WTC11 (cell line): ENCODE measurements at regions not wholly inside any gene's neighbourhood (a gene's known extent, or its start where the extent isn't known, plus 50 kb on each side); places are given as distances from the start of the nearest gene placed in this dataset.

ENCODE experiments used
- ATAC-seq: fragments of 200-7000 bp; cut with Tn5 transposase; 2 replicates; pipeline ENCODE4 v1.10.0; 2021; ENCODE audit warnings: mild to moderate bottlenecking, moderate library complexity
- CTCF ChIA-PET: fragments of 300-600 bp; sonication (Branson Sonifier 250); formaldehyde crosslinking; loops from one replicate; lab custom pipeline; 2021; ENCODE audit warnings: antibody characterized with exemption; lab: Charles Lee
- POLR2A ChIA-PET: fragments of 350-600 bp; sonication (Branson Sonifier 250); formaldehyde crosslinking; loops from one replicate; lab custom pipeline; 2021; ENCODE audit warnings: antibody characterized with exemption; lab: Charles Lee
- DNase-seq: peaks from one replicate; pipeline ENCODE4 v3.0.0; 2021; ENCODE audit warnings: low spot score
- H3K27ac Mint-ChIP-seq: 2 replicates; pipeline ENCODE4 v1.8.0; 2021; ENCODE audit warnings: mixed read lengths
- H3K27me3 Mint-ChIP-seq: 2 replicates; pipeline ENCODE4 v1.8.0; 2021; ENCODE audit warnings: low read depth, mild to moderate bottlenecking, moderate library complexity, mixed read lengths
- H3K36me3 Mint-ChIP-seq: 2 replicates; pipeline ENCODE4 v1.8.0; 2021; ENCODE audit warnings: mixed read lengths
- H3K4me1 Mint-ChIP-seq: 2 replicates; pipeline ENCODE4 v1.8.0; 2022; ENCODE audit warnings: mixed read lengths
- H3K4me3 Mint-ChIP-seq: 2 replicates; pipeline ENCODE4 v1.8.0; 2021; ENCODE audit warnings: mild to moderate bottlenecking, moderate library complexity, mixed read lengths
- H3K9me3 Mint-ChIP-seq: 2 replicates; pipeline ENCODE4 v1.8.0; 2021; ENCODE audit warnings: mixed read lengths
- AR ChIP-seq: fragments of 250-450 bp; sonication (Bioruptor Pico); IDR thresholded peaks from 2 replicates; pipeline ENCODE4 v1.9.0; 2021; ENCODE audit warnings: mild to moderate bottlenecking
- CBFB ChIP-seq: sonication (generic); formaldehyde crosslinking; IDR thresholded peaks from 2 replicates; pipeline ENCODE4 v1.8.1; 2022; ENCODE audit warnings: mild to moderate bottlenecking, low read depth, missing genetic modification reagents
- FOXJ3 ChIP-seq: sonication (generic); formaldehyde crosslinking; IDR thresholded peaks from 2 replicates; pipeline ENCODE4 v1.9.0; 2021; ENCODE audit warnings: missing genetic modification reagents, mild to moderate bottlenecking, borderline replicate concordance
- IRF2 ChIP-seq: sonication (generic); formaldehyde crosslinking; IDR thresholded peaks from 2 replicates; pipeline ENCODE4 v1.8.0; 2022; ENCODE audit warnings: low read depth, missing genetic modification reagents, borderline replicate concordance
- NFATC4 ChIP-seq: fragments of 250-450 bp; sonication (Bioruptor Pico); IDR thresholded peaks from 2 replicates; pipeline ENCODE4 v1.9.0; 2021; ENCODE audit warnings: mild to moderate bottlenecking
- NR1H2 ChIP-seq: sonication (generic); formaldehyde crosslinking; IDR thresholded peaks from 2 replicates; pipeline ENCODE4 v1.9.0; 2021; ENCODE audit warnings: mild to moderate bottlenecking, moderate library complexity, missing genetic modification reagents
- NR2C2 ChIP-seq: sonication (generic); formaldehyde crosslinking; IDR thresholded peaks from 2 replicates; pipeline ENCODE4 v1.8.0; 2022; ENCODE audit warnings: mild to moderate bottlenecking, missing genetic modification reagents
- TEAD4 ChIP-seq: sonication (generic); formaldehyde crosslinking; IDR thresholded peaks from 2 replicates; pipeline ENCODE4 v1.8.0; 2022; ENCODE audit warnings: mild to moderate bottlenecking, missing genetic modification reagents
- ZNF121 ChIP-seq: sonication (generic); formaldehyde crosslinking; IDR thresholded peaks from 2 replicates; pipeline ENCODE4 v1.8.0; 2023; ENCODE audit warnings: missing genetic modification reagents
- ZNF232 ChIP-seq: sonication (generic); formaldehyde crosslinking; IDR thresholded peaks from 2 replicates; pipeline ENCODE4 v1.8.0; 2022; ENCODE audit warnings: mild to moderate bottlenecking, missing genetic modification reagents
- ZNF423 ChIP-seq: fragments of 250-450 bp; sonication (Bioruptor Pico); IDR thresholded peaks from 2 replicates; pipeline ENCODE4 v2.1.2; 2022; ENCODE audit warnings: mild to moderate bottlenecking, moderate library complexity
- TF ChIP-seq, protein P1 (sequence below): sonication (generic); formaldehyde crosslinking; IDR thresholded peaks from 2 replicates; pipeline ENCODE4 v1.8.1; 2023; ENCODE audit warnings: mild to moderate bottlenecking, missing genetic modification reagents, borderline replicate concordance
- TF ChIP-seq, protein P2 (sequence below): sonication (generic); formaldehyde crosslinking; IDR thresholded peaks from 2 replicates; pipeline ENCODE4 v1.8.1; 2022; ENCODE audit warnings: low read depth, missing genetic modification reagents, borderline replicate concordance
- TF ChIP-seq, protein P3 (sequence below): fragments of 250-450 bp; sonication (Bioruptor Pico); IDR thresholded peaks from 2 replicates; pipeline ENCODE4 v1.9.0; 2021; ENCODE audit warnings: moderate library complexity, mild to moderate bottlenecking, inconsistent platforms, borderline replicate concordance
- TF ChIP-seq, protein P4 (sequence below): sonication (generic); formaldehyde crosslinking; IDR thresholded peaks from 2 replicates; pipeline ENCODE4 v1.8.1; 2023; ENCODE audit warnings: mild to moderate bottlenecking, missing genetic modification reagents
- TF ChIP-seq, protein P5 (sequence below): sonication (generic); formaldehyde crosslinking; IDR thresholded peaks from 2 replicates; pipeline ENCODE4 v1.8.1; 2023; ENCODE audit warnings: mild to moderate bottlenecking, missing genetic modification reagents

DNA sequence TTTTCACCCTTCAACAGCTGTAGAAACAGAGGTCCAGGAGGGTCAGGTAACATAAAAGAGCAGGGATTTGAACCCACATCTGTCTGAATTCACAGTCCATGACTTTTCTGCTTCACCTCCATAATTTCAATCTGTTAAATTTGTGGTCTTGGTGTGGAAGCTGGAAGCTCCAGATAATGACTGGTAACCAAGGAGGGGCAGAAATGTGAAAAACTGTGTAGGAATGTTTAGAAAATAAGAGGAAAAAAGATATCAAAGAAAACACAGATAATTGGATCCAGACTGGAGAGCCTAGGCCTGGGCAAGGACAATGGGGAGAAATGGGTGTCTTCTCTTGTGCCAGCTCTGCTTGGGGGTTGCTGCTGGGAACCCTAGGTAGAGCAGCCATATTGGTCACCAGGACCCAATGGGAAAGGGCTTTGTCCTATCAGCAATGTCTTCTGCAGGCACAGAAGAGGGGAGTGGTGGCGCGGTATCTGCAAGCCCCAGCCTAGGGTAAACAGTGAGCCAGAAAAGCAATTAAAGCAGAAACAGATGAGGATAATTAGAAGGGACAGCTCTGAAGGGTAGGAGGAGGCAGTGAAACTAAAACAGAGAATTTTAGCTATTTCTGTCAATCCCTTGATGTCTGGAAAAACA is 54.3 kb upstream of the CCDC91 start:
- ATAC-seq (no peak), DNase-seq (no peak)
- TF ChIP-seq, protein P1, sequence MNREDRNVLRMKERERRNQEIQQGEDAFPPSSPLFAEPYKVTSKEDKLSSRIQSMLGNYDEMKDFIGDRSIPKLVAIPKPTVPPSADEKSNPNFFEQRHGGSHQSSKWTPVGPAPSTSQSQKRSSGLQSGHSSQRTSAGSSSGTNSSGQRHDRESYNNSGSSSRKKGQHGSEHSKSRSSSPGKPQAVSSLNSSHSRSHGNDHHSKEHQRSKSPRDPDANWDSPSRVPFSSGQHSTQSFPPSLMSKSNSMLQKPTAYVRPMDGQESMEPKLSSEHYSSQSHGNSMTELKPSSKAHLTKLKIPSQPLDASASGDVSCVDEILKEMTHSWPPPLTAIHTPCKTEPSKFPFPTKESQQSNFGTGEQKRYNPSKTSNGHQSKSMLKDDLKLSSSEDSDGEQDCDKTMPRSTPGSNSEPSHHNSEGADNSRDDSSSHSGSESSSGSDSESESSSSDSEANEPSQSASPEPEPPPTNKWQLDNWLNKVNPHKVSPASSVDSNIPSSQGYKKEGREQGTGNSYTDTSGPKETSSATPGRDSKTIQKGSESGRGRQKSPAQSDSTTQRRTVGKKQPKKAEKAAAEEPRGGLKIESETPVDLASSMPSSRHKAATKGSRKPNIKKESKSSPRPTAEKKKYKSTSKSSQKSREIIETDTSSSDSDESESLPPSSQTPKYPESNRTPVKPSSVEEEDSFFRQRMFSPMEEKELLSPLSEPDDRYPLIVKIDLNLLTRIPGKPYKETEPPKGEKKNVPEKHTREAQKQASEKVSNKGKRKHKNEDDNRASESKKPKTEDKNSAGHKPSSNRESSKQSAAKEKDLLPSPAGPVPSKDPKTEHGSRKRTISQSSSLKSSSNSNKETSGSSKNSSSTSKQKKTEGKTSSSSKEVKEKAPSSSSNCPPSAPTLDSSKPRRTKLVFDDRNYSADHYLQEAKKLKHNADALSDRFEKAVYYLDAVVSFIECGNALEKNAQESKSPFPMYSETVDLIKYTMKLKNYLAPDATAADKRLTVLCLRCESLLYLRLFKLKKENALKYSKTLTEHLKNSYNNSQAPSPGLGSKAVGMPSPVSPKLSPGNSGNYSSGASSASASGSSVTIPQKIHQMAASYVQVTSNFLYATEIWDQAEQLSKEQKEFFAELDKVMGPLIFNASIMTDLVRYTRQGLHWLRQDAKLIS (CRISPR knock-in tag): no peak
- no peak for TF ChIP-seq TEAD4 (CRISPR knock-in tag)
- no peak for TF ChIP-seq IRF2 (CRISPR knock-in tag)
- TF ChIP-seq, protein P2, sequence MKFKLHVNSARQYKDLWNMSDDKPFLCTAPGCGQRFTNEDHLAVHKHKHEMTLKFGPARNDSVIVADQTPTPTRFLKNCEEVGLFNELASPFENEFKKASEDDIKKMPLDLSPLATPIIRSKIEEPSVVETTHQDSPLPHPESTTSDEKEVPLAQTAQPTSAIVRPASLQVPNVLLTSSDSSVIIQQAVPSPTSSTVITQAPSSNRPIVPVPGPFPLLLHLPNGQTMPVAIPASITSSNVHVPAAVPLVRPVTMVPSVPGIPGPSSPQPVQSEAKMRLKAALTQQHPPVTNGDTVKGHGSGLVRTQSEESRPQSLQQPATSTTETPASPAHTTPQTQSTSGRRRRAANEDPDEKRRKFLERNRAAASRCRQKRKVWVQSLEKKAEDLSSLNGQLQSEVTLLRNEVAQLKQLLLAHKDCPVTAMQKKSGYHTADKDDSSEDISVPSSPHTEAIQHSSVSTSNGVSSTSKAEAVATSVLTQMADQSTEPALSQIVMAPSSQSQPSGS: no peak
- TF ChIP-seq ZNF423 (CRISPR knock-in tag): no peak
- TF ChIP-seq FOXJ3 (CRISPR knock-in tag): no peak
- TF ChIP-seq, protein P3, sequence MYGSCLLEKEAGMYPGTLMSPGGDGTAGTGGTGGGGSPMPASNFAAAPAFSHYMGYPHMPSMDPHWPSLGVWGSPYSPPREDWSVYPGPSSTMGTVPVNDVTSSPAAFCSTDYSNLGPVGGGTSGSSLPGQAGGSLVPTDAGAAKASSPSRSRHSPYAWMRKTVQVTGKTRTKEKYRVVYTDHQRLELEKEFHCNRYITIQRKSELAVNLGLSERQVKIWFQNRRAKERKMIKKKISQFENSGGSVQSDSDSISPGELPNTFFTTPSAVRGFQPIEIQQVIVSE (CRISPR knock-in tag): no peak
- no peak for TF ChIP-seq ZNF121 (CRISPR knock-in tag)
- TF ChIP-seq, protein P4, sequence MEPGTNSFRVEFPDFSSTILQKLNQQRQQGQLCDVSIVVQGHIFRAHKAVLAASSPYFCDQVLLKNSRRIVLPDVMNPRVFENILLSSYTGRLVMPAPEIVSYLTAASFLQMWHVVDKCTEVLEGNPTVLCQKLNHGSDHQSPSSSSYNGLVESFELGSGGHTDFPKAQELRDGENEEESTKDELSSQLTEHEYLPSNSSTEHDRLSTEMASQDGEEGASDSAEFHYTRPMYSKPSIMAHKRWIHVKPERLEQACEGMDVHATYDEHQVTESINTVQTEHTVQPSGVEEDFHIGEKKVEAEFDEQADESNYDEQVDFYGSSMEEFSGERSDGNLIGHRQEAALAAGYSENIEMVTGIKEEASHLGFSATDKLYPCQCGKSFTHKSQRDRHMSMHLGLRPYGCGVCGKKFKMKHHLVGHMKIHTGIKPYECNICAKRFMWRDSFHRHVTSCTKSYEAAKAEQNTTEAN (CRISPR knock-in tag): no peak
- TF ChIP-seq NR2C2 (CRISPR knock-in tag): no peak
- TF ChIP-seq, protein P5, sequence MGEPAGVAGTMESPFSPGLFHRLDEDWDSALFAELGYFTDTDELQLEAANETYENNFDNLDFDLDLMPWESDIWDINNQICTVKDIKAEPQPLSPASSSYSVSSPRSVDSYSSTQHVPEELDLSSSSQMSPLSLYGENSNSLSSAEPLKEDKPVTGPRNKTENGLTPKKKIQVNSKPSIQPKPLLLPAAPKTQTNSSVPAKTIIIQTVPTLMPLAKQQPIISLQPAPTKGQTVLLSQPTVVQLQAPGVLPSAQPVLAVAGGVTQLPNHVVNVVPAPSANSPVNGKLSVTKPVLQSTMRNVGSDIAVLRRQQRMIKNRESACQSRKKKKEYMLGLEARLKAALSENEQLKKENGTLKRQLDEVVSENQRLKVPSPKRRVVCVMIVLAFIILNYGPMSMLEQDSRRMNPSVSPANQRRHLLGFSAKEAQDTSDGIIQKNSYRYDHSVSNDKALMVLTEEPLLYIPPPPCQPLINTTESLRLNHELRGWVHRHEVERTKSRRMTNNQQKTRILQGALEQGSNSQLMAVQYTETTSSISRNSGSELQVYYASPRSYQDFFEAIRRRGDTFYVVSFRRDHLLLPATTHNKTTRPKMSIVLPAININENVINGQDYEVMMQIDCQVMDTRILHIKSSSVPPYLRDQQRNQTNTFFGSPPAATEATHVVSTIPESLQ (CRISPR knock-in tag): no peak
- TF ChIP-seq NFATC4: no peak
- no peak for TF ChIP-seq NR1H2 (CRISPR knock-in tag)
- TF ChIP-seq AR: no peak
- TF ChIP-seq ZNF232 (CRISPR knock-in tag): no peak
- TF ChIP-seq CBFB: no peak
- Mint-ChIP-seq H3K27me3 (no peaks in the 10 kb centered on the region), H3K27ac (no peak overlapping the region), H3K36me3 (no peaks in the 10 kb centered on the region), H3K4me3 (no peak overlapping the region), H3K9me3 (no peaks in the 10 kb centered on the region), H3K4me1 (no peaks in the 10 kb centered on the region)
- ChIA-PET CTCF (no interaction called here), POLR2A (no interaction called here)
